CD14-positive monocyte (primary cell): ENCODE measurements at regions not wholly inside any gene's neighbourhood (a gene's known extent, or its start where the extent isn't known, plus 50 kb on each side); places are given as distances from the start of the nearest gene placed in this dataset.

Experiments
- DNase-seq, 3 donors: peaks; one replicate each; pipeline ENCODE4 v3.0.0-alpha.2; 2011 to 2022
- H2AFZ ChIP-seq: 2 replicates; pipeline ENCODE4 v1.6.0; 2012; ENCODE audit warnings: mild to moderate bottlenecking, low read depth, low read length, inconsistent platforms; ENCODE audit not compliant: insufficient read depth, poor library complexity, severe bottlenecking
- H3K27ac ChIP-seq, 2 donors: 1 replicate in 1 of 2; 2 replicates in 1 of 2; pipeline ENCODE4 v1.5.1; 2012 to 2013; ENCODE audit warnings: low read length in 2 of 2, control low read depth in 1 of 2, inconsistent platforms in 1 of 2, low read depth in 1 of 2, mild to moderate bottlenecking in 1 of 2
- H3K27me3 ChIP-seq, 2 donors: one replicate each; pipeline versions ENCODE4 v1.6.0 to v1.6.1; 2011 to 2013; ENCODE audit warnings: low read length in 2 of 2; ENCODE audit not compliant: control insufficient read depth in 2 of 2, insufficient read depth in 2 of 2
- H3K36me3 ChIP-seq, 2 donors: replicated peaks in 1 of 2; 1 replicate in 1 of 2; 2 replicates in 1 of 2; pipeline versions ENCODE4 v1.5.1 to v1.6.1; 2012 to 2013; ENCODE audit warnings: low read length in 2 of 2, control low read depth in 1 of 2, inconsistent platforms in 1 of 2, mild to moderate bottlenecking in 1 of 2; ENCODE audit not compliant: insufficient read depth in 2 of 2, control insufficient read depth in 1 of 2
- H3K4me1 ChIP-seq, 2 donors: 1 replicate in 1 of 2; 2 replicates in 1 of 2; pipeline versions ENCODE4 v1.5.1 to v1.6.1; 2012 to 2013; ENCODE audit warnings: low read length in 2 of 2, control low read depth in 1 of 2, inconsistent platforms in 1 of 2, mild to moderate bottlenecking in 1 of 2, moderate library complexity in 1 of 2; ENCODE audit not compliant: insufficient read depth in 2 of 2, control insufficient read depth in 1 of 2
- H3K4me2 ChIP-seq: replicated peaks from 2 replicates; pipeline ENCODE3; 2012; ENCODE audit warnings: low read length, moderate library complexity, mild to moderate bottlenecking; ENCODE audit not compliant: poor library complexity, severe bottlenecking; ENCODE audit errors: extremely low read depth
- H3K4me3 ChIP-seq, 3 experiments: fragments of 200-600 bp in 1 of 3; sonication (generic) in 1 of 3; replicated peaks in 1 of 3; 1 replicate in 2 of 3; 2 replicates in 1 of 3; pipeline ENCODE4 v1.5.1; 2011 to 2013; ENCODE audit warnings: low read length in 3 of 3, mild to moderate bottlenecking in 3 of 3, control low read depth in 2 of 3, low read depth in 2 of 3, inconsistent platforms in 1 of 3, moderate library complexity in 1 of 3
- H3K79me2 ChIP-seq: 2 replicates; pipeline ENCODE4 v1.6.0; 2012; ENCODE audit warnings: mild to moderate bottlenecking, control low read depth, inconsistent platforms, low read length, moderate library complexity; ENCODE audit not compliant: insufficient read depth
- H3K9ac ChIP-seq: 2 replicates; pipeline ENCODE4 v1.6.0; 2017; ENCODE audit warnings: low read length, mild to moderate bottlenecking; ENCODE audit not compliant: insufficient read depth, poor library complexity, severe bottlenecking
- H3K9me3 ChIP-seq, 2 donors: replicated peaks in 1 of 2; 1 replicate in 1 of 2; 2 replicates in 1 of 2; pipeline versions ENCODE4 v1.5.1 to v1.6.1; 2012 to 2013; ENCODE audit warnings: low read length in 2 of 2, control low read depth in 1 of 2; ENCODE audit not compliant: control insufficient read depth in 1 of 2, insufficient read depth in 1 of 2
- H4K20me1 ChIP-seq: 2 replicates; pipeline ENCODE4 v1.6.0; 2012; ENCODE audit warnings: mild to moderate bottlenecking, low read length, control low read depth, moderate library complexity; ENCODE audit not compliant: insufficient read depth
- H3K27ac Mint-ChIP-seq, 7 donors: one replicate each; pipeline ENCODE4 v1.8.0; 2020; ENCODE audit warnings: mild to moderate bottlenecking in 7 of 7, mixed read lengths in 7 of 7, moderate library complexity in 6 of 7, inconsistent platforms in 2 of 7
- H3K27me3 Mint-ChIP-seq, 3 donors: one replicate each; pipeline ENCODE4 v1.8.0; 2021 to 2022; ENCODE audit warnings: low read depth in 3 of 3, mild to moderate bottlenecking in 3 of 3, mixed read lengths in 3 of 3, moderate library complexity in 3 of 3, inconsistent platforms in 1 of 3
- H3K36me3 Mint-ChIP-seq, 2 donors: one replicate each; pipeline ENCODE4 v1.8.0; 2020; ENCODE audit warnings: mixed read lengths in 2 of 2, inconsistent platforms in 1 of 2, mild to moderate bottlenecking in 1 of 2
- H3K4me1 Mint-ChIP-seq: one replicate; pipeline ENCODE4 v1.8.0; 2020; ENCODE audit warnings: mild to moderate bottlenecking, mixed read lengths
- H3K4me3 Mint-ChIP-seq, 2 donors: one replicate each; pipeline ENCODE4 v1.8.0; 2020; ENCODE audit warnings: mild to moderate bottlenecking in 2 of 2, mixed read lengths in 2 of 2, moderate library complexity in 1 of 2
- H3K9me3 Mint-ChIP-seq, 7 donors: one replicate each; pipeline ENCODE4 v1.8.0; 2020 to 2022; ENCODE audit warnings: mixed read lengths in 7 of 7, mild to moderate bottlenecking in 6 of 7, moderate library complexity in 6 of 7, inconsistent platforms in 2 of 7
- CTCF ChIP-seq: fragments of 200-600 bp; IDR thresholded peaks from one replicate; pipeline ENCODE4 v1.8.0; 2022; ENCODE audit warnings: antibody characterized with exemption, mild to moderate bottlenecking
- WGBS: methylation state at CpG from one replicate; pipeline ENCODE4 v1.1.5; 2013; ENCODE audit warnings: missing lambda C conversion rate; ENCODE audit not compliant: insufficient coverage; 5-methylcytosine and 5-hydroxymethylcytosine counted together
- intact Hi-C, 2 donors: fragments of 100-400 bp; cut with micrococcal nuclease; formaldehyde crosslinking; loops; one replicate each; pipeline versions ENCODE4 v1.15.0 to v1.15.1; 2023

GRCh38 chr14:28020112-28020511 lies 746.5 kb upstream of the FOXG1 start:
- H3K79me2 ChIP-seq, result no peaks in the 10 kb centered on the region
- intact Hi-C loops, result no loop called here
- no peak for TF ChIP-seq CTCF
- H3K4me1 ChIP-seq, result no peaks in the 10 kb centered on the region
- H3K27ac ChIP-seq, result no peak overlapping the region
- no peak overlapping the region for H3K27ac Mint-ChIP-seq
- peaks cover 0 to 4% (median 2%) of the 10 kb centered on the region in 7 donors for H3K9me3 Mint-ChIP-seq
- H3K4me3 Mint-ChIP-seq, result no peak overlapping the region
- H3K9ac ChIP-seq, result no peak overlapping the region
- H3K36me3 Mint-ChIP-seq, result no peaks in the 10 kb centered on the region
- no CpG with 5 or more reads among the region's 2 CpGs for WGBS
- no peaks in the 10 kb centered on the region for H4K20me1 ChIP-seq
- no peaks in the 10 kb centered on the region for H3K36me3 ChIP-seq
- DNase-seq, result no peak
- H2AFZ ChIP-seq, result no peak overlapping the region
- no peak overlapping the region for H3K4me2 ChIP-seq
- no peak overlapping the region for H3K4me3 ChIP-seq
- H3K27me3 Mint-ChIP-seq, result peaks cover 0 to 2% (median 0%) of the 10 kb centered on the region in 3 donors
- H3K27me3 ChIP-seq, result no peaks in the 10 kb centered on the region
- H3K9me3 ChIP-seq, result no peaks in the 10 kb centered on the region
- H3K4me1 Mint-ChIP-seq, result no peaks in the 10 kb centered on the region

GRCh38 chr14:28023853-28024252 lies 742.7 kb upstream of the FOXG1 start:
- Mint-ChIP-seq H3K27ac (no peak overlapping the region), H3K4me1 (no peaks in the 10 kb centered on the region), H3K4me3 (no peak overlapping the region), H3K9me3 (peaks cover 0 to 8% (median 3%) of the 10 kb centered on the region in 7 donors), H3K36me3 (no peaks in the 10 kb centered on the region), H3K27me3 (no peaks in the 10 kb centered on the region)
- Histone ChIP-seq H2AFZ (no peak overlapping the region), H3K9ac (no peak overlapping the region), H3K9me3 (no peaks in the 10 kb centered on the region), H3K4me1 (no peaks in the 10 kb centered on the region), H3K4me3 (no peak overlapping the region), H3K4me2 (no peak overlapping the region), H3K36me3 (no peaks in the 10 kb centered on the region), H4K20me1 (no peaks in the 10 kb centered on the region), H3K27me3 (no peaks in the 10 kb centered on the region), H3K27ac (no peak overlapping the region), H3K79me2 (no peaks in the 10 kb centered on the region)
- no peak for DNase-seq
- TF ChIP-seq CTCF, result no peak
- WGBS, result no CpG with 5 or more reads among the region's 1 CpG
- intact Hi-C loops, result no loop called here
